Prostate gland (tissue), 2 donors: ENCODE measurements at regions not wholly inside any gene's neighbourhood (a gene's known extent, or its start where the extent isn't known, plus 50 kb on each side); places are given as distances from the start of the nearest gene placed in this dataset.

Experiments
- CTCF ChIP-seq, 4 experiments: fragments of 200-600 bp in 2 of 4; fragments of 450-650 bp in 2 of 4; sonication (generic) in 2 of 4; IDR thresholded peaks; 1 replicate in 3 of 4; 2 replicates in 1 of 4; pipeline ENCODE4 v1.5.1; 2016 to 2019; ENCODE audit warnings: antibody characterized with exemption in 4 of 4, mild to moderate bottlenecking in 2 of 4, moderate library complexity in 2 of 4
- POLR2A ChIP-seq: fragments of 450-650 bp; IDR thresholded peaks from one replicate; pipeline ENCODE4 v1.6.1; 2016; ENCODE audit warnings: antibody characterized with exemption, mild to moderate bottlenecking

GRCh38 chr6:27176096-27176495 lies 71.4 kb upstream of the PRSS16 start:
- TF ChIP-seq CTCF (IDR thresholded peaks at IDR 0.05) (no peak), POLR2A (no peak)
